Stimulated activated CD4-positive, alpha-beta T cell treated with anti-CD3 and anti-CD28 coated beads, Interleukin-15, amount 100 ng/mL, for 48 hours (primary cell): ENCODE measurements at regions not wholly inside any gene's neighbourhood (a gene's known extent, or its start where the extent isn't known, plus 50 kb on each side); places are given as distances from the start of the nearest gene placed in this dataset.

Experiments
- DNase-seq, 2 donors: peaks; one replicate each; pipeline ENCODE4 v3.0.0-alpha.2; 2020; ENCODE audit warnings: low read depth in 2 of 2

DNA sequence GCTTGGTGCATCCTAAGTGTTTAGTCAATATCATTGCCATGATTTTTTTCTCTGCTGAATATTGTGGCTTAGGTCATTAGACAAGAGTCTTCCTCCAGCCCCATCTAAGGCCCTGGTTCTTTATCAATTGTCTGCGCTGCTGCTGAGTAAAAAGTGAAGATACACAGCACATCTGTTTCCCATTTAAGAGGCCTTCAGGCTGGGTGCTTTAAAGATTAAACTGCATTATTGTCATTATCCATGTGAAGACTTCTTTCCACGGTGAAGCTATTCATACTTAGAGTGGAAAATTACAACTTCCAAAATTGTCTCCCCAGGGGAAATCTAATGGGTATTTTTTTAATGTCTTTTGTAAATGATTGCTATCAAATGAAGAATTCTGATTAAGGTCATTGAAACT lies 719.8 kb upstream of the LRRC4C start:
- no peak for DNase-seq

DNA sequence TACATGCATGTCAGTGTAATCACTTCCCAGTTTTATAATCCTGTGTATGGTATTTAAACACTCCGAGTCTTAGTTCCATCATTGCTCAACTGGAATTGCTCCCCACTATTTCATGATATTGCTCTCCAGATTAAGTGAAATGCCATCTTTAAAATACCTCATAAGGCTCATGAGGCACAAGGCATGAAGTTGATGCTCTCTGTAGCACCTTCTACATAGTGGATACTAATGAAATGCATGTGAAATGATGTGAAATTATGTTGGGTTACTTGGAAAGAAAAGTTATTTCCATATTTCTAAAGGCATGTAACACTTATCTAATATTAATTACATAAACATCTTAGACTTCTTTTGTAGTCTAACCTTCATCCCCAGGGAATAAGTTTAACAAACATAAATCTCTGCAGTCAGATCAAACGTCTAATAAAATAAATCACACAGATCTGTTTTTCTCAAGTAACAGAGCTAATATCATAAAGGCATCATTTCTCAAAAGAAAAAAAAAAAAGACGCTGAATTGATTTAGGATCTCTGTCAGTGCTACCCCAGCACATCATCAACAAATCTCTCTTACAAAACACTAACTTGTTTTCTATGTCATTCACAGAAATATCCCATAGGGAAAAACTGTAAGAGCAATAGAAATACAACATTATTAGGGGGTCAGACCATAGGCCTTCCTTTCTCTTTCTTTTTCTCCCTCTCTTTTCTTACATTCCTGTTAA lies 736.0 kb upstream of the LRRC4C start:
- no peak for DNase-seq

DNA sequence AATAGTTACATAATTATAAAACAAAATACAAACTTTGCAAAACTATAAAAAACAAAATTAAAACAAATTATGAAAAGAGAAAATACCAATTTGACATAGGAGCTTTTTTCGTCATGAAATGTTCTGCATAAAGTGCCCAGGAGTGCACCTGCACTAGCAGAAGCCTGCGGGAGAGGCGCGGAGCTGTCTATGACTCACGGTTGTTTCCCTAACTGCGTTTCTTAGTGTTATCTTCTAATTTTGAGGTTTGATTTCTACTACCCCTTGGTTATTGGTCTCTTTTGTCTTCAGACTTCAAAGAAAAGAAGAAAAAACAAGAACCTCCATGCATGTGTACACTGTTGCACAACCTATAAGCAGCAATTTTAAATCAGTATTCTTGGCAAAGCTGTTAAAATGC lies 740.9 kb upstream of the LRRC4C start:
- no peak for DNase-seq

DNA sequence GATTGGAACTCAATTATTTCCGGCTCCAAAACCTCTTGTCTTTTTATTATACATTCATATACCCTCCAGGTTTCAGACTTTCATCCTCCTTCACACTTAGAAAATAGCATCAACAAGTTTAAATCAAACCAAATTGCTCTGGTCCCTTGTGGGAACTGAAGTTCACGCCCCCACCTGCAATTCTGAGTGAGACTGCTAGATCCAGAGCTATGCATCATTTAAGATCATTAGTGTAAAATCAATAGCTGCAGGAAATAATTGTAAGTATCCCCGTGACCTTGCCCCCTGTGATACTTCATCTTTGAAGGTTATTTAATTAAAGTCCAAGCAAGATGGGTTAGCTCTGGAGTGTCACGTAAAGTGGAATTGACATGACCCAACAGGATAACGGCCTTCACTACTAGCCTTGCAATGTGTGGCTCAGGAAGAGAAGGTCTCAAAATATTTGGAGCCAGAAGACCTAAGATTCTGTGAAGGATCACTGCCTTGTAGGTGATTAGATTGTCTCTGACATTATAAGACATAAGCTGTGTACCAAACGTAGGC lies 742.2 kb upstream of the LRRC4C start:
- DNase-seq, result no peak

DNA sequence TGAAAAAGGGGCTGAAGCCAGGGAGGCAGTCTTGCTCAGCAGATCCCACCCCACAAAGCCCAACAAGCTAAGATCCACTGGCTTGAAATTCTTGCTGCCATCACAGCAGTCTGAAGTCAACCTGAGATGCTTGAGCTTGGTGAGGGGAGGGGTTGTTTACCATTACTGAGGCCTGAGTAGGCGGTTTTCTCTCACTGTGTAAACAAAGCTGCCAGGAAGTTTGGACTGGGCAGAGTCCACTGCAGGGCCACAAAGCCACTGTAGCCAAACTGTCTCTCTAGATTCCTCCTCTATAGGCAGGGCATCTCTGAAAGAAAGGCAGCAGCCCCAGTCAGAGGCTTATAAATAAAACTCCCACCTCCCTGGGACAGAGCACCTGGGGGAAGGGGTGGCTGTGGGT lies 746.1 kb upstream of the LRRC4C start:
- DNase-seq, result no peak

DNA sequence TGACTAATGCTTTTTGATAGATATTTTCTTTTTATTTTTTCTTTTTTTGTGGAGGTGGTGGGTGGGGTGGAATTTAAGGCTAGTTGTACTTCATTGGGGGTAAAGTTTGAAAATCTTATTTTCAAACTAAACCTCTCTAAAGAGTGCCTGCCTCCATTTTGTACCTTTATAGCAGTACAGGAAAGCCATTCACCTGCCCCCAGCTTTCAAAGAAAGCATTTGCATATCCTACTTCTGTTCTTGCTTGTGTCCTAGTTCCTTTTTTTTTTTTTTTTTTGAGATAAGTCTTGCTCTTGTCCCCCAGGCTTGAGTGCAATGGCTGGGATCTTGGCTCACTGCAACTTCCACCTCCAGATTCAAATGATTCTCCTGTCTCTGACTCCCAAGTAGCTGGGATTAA lies 766.2 kb upstream of the LRRC4C start:
- no peak for DNase-seq

DNA sequence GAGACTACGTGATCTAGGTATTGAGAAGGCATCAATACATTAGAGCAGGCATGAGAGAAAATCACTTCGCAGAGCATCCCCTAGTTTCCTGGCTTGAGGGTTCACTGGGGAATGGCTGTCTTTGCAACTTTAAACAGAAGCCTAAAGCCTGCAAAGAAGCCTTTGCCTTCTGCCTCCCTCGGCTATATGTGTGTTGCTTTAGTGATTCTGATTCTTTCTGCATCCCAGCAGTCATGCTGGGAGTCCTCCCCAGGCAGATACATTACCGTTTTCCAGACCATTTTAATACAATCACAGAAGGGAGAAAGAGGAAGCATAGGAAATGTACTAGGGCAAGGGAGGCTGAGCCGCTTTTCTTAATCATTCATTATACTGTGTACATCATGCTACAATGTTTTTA lies 773.2 kb upstream of the LRRC4C start:
- DNase-seq, result no peak

DNA sequence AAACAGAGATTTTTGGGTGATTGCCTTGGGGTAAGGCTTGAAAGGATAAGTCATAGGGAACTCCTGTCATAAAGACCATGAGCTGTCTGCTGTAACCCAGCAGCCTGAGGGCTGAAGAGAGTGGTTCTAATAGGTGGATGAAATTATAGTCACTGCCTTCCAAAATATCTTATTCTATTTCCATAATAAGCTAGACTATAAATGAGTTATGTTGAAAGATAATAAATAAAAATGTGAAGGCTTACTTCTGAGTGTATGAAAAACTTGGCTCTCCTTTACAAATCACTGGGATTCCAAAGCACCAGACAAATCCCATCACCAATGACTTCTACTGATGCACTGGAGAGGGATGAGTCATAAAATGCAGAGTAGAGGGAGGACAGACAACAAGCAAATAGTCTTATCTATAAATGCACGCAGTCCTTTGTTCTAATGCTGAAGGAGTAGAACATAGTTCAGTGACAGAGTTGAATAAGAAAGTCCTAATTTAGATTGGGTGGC lies 775.0 kb upstream of the LRRC4C start:
- DNase-seq, result no peak

DNA sequence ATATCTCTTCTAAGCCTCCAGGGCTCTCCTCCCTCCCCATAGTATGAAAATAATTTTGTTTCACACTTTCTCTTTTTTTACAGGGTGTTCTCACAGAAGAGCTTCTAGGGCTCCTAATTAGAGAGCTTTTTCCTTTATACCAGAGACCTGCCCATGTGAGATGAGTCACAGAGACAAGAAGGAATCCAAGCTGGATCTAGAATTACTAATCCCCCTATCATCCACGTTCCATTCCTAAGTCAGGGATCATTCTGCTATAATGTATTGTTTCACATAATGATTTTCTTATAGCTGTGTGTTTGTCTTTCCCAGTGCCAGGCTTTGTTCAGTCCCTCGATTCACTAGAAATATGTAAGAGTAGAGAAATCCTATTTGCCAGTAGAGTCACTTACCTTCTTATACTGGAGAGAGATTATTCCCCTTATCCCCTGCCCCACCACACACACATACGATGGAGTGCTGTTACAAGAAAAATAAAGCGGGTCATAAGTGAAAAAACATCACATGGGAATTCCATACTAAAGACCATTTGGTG lies 778.3 kb upstream of the LRRC4C start:
- DNase-seq, result no peak

DNA sequence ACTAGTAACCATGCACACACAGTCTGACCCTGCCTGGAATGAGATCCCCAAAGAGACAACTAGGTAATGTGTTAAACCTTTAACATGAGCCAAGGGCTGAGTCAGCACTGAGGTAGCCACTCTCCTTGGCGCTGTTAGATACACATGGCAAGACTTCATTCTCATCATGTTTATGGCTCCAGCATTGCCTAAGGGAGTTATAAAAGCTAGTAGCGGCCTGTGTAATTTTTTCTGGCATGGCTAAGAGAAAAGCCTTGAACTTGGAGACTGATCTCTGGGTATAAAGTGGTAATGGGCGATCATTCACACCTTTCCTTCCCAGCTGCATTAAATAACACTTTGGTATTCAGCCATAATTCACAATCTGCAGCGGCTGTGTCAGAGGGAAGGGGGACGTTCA lies 779.7 kb upstream of the LRRC4C start:
- no peak for DNase-seq

DNA sequence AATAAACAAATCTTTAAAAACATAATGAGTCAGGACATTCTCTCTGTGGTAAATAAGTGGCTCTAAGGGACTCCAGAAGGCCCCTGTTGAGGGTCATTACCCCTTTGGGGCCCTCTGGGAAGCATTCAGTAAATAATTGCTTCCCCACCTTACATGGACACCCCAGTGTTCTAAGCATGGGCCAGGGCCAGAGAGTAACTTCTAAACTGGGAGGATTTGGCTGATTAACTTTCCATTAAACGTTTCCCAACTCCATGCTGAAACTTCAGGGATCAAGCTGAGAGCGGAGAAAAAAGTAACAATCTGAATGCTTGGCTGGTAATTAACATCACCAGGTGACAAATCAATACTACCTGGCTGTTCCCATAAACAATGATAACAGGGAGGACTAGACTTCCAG lies 783.9 kb upstream of the LRRC4C start:
- DNase-seq, result no peak

DNA sequence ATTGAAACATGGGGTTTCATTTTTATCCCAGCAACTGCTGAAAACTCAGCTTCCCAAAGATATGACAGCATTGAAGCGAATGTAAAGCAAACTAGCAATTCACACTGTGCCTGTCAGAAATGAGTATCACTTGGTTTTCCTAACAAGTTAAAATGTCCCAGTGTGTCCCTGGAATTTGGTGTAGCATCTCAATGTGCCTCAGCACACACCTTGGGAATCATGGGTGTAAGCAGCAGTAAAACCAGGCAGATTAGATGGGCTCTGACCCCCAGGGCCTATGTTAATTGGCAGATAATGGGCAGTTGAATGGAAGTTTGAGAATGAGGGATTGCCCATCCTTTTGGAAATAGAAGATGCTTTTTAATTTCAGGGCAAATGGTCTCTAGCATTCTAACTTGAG lies 784.9 kb upstream of the LRRC4C start:
- no peak for DNase-seq

DNA sequence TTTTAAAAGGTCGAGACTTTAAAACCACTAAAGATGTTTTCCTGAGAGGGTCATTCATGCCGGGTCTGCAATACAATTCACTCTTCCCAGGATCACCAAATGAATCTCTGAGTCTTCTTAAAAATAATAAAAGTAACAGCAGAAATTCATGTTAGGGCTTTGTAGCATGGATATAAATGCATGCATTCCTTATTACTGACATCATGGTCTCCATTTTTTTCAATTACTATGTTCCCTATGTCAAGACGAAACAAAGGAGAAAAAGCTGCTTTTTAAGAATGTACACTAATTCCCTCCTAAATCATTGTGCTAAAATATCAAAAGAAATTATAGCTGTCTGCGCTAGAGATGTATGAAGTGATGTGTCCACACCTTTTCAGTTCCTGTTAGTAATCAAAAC lies 789.9 kb upstream of the LRRC4C start:
- no peak for DNase-seq

DNA sequence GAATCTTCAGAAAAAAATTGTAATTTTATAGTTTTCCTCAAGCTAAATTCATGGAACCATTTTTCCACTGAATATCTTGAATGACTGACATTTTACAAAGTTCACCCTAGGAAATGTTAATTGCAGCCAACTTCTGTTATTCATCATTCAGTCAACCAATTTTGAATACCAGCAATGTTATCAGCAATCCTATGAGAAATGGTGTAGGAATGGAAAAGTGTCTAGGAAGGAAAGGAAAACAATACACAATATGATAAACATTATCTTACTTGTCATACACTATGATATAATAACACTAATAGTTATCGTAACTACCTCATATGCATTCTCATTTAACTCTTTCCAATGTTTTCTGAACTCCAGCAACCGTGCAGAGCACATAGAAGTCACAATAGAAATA lies 790.5 kb upstream of the LRRC4C start:
- no peak for DNase-seq

DNA sequence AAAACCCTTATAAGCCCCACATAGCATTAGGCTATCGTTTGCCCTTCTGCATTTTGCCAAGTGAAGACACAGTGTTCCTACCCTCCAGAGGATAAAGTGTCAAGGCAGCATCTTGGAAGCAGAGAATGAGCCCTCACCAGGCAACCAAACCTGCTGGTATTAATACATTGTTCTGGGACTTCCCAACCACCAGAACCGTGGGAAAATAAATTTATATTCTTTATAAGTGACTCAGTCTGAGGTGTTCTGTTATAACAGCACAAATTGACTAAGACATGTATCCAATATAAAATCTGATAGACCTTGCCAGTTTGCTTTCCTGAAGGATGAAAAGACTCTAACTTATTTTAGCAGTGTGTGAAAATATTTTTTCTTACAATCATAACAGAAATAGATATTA lies 792.5 kb upstream of the LRRC4C start:
- DNase-seq, result no peak

DNA sequence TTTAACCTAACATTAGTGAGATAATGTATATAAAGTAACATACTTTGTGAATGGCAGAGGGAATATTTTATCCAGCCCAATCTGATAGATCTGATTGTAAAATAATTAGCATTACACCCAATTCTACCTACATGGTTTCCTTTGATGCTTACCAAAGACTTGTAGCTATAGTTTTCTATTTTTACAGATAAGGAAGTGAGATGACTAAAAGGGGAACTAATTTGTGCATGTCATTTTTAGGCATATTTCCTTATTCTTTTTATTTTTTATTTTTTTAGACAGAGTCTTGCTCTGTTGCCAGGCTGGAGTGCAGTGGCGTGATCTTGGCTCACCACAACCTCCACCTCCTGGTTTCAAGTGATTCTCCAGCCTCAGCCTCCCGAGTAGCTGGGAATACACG lies 793.7 kb upstream of the LRRC4C start:
- DNase-seq, result no peak

DNA sequence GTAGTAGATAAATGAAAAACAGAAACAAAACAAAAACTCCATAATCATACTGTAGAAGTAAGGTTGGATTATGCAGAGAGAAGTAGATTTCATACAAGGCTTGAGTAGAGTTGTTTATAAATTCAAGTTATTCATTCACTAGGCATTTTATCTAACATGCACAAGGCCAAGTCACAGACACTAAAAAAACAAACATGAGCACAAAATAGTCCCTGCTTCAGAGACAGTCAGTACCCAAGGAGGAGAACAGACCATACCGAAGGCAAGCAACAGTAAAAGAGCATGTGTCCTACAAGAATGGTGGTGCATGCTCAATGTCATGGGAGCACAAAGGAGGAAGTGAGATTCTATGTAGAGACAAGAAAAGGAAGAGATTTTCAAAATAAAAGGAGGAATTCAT lies 796.5 kb upstream of the LRRC4C start:
- no peak for DNase-seq

DNA sequence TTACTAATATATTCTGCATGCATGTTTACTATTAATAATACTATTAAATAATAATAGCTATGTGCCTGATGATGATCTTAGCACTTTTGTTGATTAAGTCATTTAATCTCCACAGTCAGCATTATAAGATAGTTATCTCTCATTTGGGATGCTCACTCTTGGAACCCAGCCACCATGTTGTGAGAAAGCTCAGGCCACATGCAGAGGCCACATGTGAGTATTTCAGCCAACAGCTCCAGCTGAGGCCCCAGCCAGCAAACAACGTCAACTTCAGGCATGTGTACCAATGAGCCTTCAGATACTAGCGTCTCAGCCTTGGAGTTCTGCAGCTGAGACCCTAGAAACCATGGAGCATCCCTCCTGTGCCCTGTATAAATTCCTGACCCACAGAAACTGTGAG lies 798.1 kb upstream of the LRRC4C start:
- no peak for DNase-seq

DNA sequence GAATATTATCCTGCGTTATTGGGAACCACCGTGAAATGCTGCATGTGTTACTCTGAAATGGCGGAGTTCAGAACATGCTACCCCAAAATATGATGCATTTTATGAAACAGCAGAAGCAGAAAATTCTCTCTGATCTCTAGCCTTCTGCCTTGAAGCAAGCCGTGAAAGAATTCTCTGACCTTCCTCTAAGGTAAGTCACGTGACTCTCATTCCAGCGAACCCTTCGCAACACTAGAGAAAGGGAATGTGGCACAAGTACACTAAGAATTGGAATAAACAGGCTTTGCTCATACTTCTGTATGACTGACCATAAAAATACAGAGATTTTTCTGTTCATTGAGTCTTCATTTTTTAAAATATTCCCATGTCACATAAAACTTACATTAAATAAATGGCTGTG lies 805.6 kb upstream of the LRRC4C start:
- no peak for DNase-seq

DNA sequence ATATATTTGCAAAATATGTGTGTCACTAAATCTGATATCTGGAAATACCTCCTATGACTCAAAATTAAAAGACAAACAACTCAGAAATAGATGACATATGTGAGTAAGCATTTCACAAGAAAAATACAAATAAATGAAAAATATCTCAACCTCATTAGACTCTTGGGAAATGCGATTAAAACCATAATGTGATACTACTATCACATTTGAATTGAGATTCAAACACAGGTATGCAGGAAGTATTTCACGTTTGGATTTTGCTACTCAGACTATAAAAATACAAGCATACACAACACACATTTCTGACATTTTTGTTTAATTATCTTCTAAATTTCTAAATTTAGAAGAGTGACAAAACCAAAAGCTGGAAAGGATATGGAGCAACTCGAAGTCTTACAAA lies 811.9 kb upstream of the LRRC4C start:
- no peak for DNase-seq

DNA sequence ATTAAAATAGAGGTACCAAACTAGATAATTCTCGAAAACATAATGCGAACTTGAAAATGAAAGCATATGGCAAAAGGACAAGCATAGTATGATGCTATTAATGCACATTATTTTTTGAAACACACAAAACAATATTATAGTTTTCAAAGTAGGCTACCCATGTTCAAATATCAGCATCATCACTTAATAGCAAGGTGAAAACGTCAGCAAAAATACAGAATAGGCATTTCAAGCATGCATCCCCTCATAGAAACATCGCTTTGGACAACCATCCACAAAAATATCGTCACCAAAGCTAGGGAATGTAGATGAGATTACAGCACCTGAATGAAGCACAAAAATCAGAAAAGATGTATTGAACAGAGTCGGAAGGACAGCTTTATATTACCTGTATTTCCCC lies 814.5 kb upstream of the LRRC4C start:
- no peak for DNase-seq

DNA sequence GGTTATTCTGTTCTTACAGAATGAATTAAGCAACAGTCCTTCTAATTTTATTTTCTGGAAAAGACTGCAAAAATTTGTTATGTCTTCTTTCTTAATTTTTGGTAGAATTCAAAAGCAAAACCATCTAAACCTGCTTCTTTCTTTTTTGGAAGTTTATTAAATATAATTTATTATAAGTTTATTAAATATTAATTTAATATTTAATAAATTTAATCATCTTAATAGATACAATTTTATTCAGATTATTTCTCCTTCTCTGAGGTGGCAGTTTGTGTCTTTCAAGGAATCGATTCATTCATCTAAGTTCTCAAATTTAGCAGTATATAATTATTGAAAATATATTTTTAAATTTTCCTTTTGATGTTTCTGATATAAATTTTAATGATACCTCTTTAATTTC lies 837.5 kb upstream of the LRRC4C start:
- DNase-seq, result no peak

DNA sequence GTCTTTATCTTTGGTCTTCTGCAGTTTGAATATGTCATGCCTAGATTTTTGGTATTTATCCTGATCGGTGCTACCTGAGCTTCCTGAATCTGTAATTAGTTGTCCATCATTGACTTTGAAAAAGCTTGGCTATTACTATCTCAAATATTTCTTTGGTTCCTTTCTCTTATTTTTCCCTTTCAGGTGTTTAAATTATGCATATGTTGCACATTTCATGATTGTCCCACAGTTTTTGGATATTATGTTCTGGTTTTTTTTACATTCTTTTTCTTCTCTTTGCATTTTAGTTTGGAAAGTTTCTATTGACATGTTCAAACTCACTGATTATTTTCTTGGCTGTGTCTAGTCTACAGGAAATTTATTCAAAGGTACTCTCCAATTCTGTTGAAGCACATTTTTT lies 840.3 kb upstream of the LRRC4C start:
- DNase-seq, result no peak

DNA sequence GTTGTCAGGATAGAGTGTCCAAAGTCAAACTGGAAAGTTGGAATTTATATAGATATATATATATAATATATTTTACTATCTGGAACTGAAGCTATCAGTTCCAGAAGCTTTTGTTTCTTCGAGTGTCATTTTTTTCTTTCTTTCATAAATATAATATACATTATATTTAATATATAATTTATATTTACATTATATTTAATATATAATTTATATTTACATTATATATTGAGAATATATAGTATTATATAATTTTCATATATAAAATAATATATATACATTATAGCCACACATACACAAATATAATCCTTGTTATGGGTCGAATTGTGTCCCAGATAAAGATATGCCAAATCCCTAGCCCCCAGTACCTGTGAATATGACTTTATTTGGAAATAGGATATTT lies 842.3 kb upstream of the LRRC4C start:
- no peak for DNase-seq
